HUES48 (cell line): ENCODE measurements at regions not wholly inside any gene's neighbourhood (a gene's known extent, or its start where the extent isn't known, plus 50 kb on each side); places are given as distances from the start of the nearest gene placed in this dataset.
"Not testable (repeated sequence)": the region's sequence is repeated elsewhere in the genome, so short reads cannot be mapped to it uniquely, and the experiment has no call there.

ENCODE experiments used
- H3K27ac ChIP-seq: one replicate; pipeline ENCODE4 v1.7.0; 2013; ENCODE audit warnings: low read depth, low read length, inconsistent platforms
- H3K27me3 ChIP-seq: 2 replicates; pipeline ENCODE4 v1.6.1; 2013; ENCODE audit warnings: mild to moderate bottlenecking, low read length; ENCODE audit not compliant: control insufficient read depth, insufficient read depth
- H3K36me3 ChIP-seq: 2 replicates; pipeline ENCODE4 v1.6.1; 2013; ENCODE audit warnings: low read length; ENCODE audit not compliant: control insufficient read depth, insufficient read depth
- H3K4me1 ChIP-seq: 2 replicates; pipeline ENCODE4 v1.6.1; 2013; ENCODE audit warnings: mild to moderate bottlenecking, low read length; ENCODE audit not compliant: control insufficient read depth, insufficient read depth
- H3K4me3 ChIP-seq: 2 replicates; pipeline ENCODE4 v1.5.1; 2013; ENCODE audit warnings: mild to moderate bottlenecking, low read depth, low read length
- H3K9ac ChIP-seq: 2 replicates; pipeline ENCODE4 v1.6.1; 2013; ENCODE audit warnings: mild to moderate bottlenecking, low read depth, low read length, moderate library complexity
- H3K9me3 ChIP-seq: 2 replicates; pipeline ENCODE4 v1.6.1; 2013; ENCODE audit warnings: low read length; ENCODE audit not compliant: control insufficient read depth, insufficient read depth

- Histone ChIP-seq H3K9me3 (no peaks in the 10 kb centered on the region), H3K4me3 (no peak overlapping the region), H3K9ac (no peak overlapping the region), H3K27ac (no peak overlapping the region), H3K27me3 (no peaks in the 10 kb centered on the region), H3K4me1 (peaks cover 10% of the 10 kb centered on the region), H3K36me3 (no peaks in the 10 kb centered on the region)
Measured at GRCh38 chr6:16947375-16948015, 154.4 kb upstream of the STMND1 start.

- no peaks in the 10 kb centered on the region for H3K9me3 ChIP-seq
- H3K36me3 ChIP-seq, result no peaks in the 10 kb centered on the region
- no peak overlapping the region for H3K27ac ChIP-seq
- no peak overlapping the region for H3K4me3 ChIP-seq
- no peak overlapping the region for H3K9ac ChIP-seq
- H3K27me3 ChIP-seq, result no peaks in the 10 kb centered on the region
- H3K4me1 ChIP-seq, result peaks cover 10% of the 10 kb centered on the region
Measured at GRCh38 chr6:16944596-16944995, 157.3 kb upstream of the STMND1 start.

GRCh38 chr6:16939839-16940238 is 162.0 kb upstream of the STMND1 start:
- Histone ChIP-seq H3K9me3 (no peaks in the 10 kb centered on the region), H3K27ac (no peak overlapping the region), H3K27me3 (no peaks in the 10 kb centered on the region), H3K9ac (no peak overlapping the region), H3K36me3 (no peaks in the 10 kb centered on the region), H3K4me3 (no peak overlapping the region), H3K4me1 (peaks cover 5% of the 10 kb centered on the region; the same call in 1 of the 2 replicates)

- no peak overlapping the region for H3K4me3 ChIP-seq
- H3K27me3 ChIP-seq, result no peaks in the 10 kb centered on the region
- no peaks in the 10 kb centered on the region for H3K36me3 ChIP-seq
- no peak overlapping the region for H3K9ac ChIP-seq
- H3K27ac ChIP-seq, result no peak overlapping the region
- no peaks in the 10 kb centered on the region for H3K9me3 ChIP-seq
- H3K4me1 ChIP-seq, result peaks cover 5% of the 10 kb centered on the region; the same call in 1 of the 2 replicates
Measured at GRCh38 chr6:16939351-16939750, 162.5 kb upstream of the STMND1 start.

- Histone ChIP-seq H3K27me3 (no peaks in the 10 kb centered on the region), H3K36me3 (no peaks in the 10 kb centered on the region), H3K27ac (no peak overlapping the region), H3K4me1 (peaks cover 5% of the 10 kb centered on the region; the same call in 1 of the 2 replicates), H3K9ac (no peak overlapping the region), H3K9me3 (no peaks in the 10 kb centered on the region), H3K4me3 (no peak overlapping the region)
Measured at GRCh38 chr6:16936893-16937292, 165.0 kb upstream of the STMND1 start.

GRCh38 chr6:16933961-16934360 is 167.9 kb upstream of the STMND1 start:
- Histone ChIP-seq H3K4me3 (no peak overlapping the region), H3K9ac (no peak overlapping the region), H3K9me3 (no peaks in the 10 kb centered on the region), H3K27me3 (no peaks in the 10 kb centered on the region), H3K36me3 (no peaks in the 10 kb centered on the region), H3K27ac (no peak overlapping the region), H3K4me1 (peaks cover 5% of the 10 kb centered on the region; the same call in 1 of the 2 replicates)

GRCh38 chr6:16933532-16933931 is 168.3 kb upstream of the STMND1 start:
- Histone ChIP-seq H3K4me3 (no peak overlapping the region), H3K9ac (no peak overlapping the region), H3K36me3 (no peaks in the 10 kb centered on the region), H3K27me3 (no peaks in the 10 kb centered on the region), H3K4me1 (peaks cover 5% of the 10 kb centered on the region; the same call in 1 of the 2 replicates), H3K9me3 (no peaks in the 10 kb centered on the region), H3K27ac (no peak overlapping the region)

- Histone ChIP-seq H3K4me3 (no peak overlapping the region), H3K36me3 (no peaks in the 10 kb centered on the region), H3K27me3 (no peaks in the 10 kb centered on the region), H3K9ac (no peak overlapping the region), H3K4me1 (peaks cover 5% of the 10 kb centered on the region; the same call in 1 of the 2 replicates), H3K9me3 (no peaks in the 10 kb centered on the region), H3K27ac (no peak overlapping the region)
Measured at GRCh38 chr6:16932920-16933319, 168.9 kb upstream of the STMND1 start.

- H3K4me3 ChIP-seq, H3K36me3 ChIP-seq, H3K9ac ChIP-seq, H3K9me3 ChIP-seq, H3K27me3 ChIP-seq, H3K4me1 ChIP-seq, H3K27ac ChIP-seq: not testable (repeated sequence)
Measured at GRCh38 chr6:16931079-16931478, 169.8 kb upstream of the ATXN1 start.

- H3K9me3 ChIP-seq, result no peaks in the 10 kb centered on the region
- H3K4me1 ChIP-seq, result no peaks in the 10 kb centered on the region
- H3K27ac ChIP-seq, result no peak overlapping the region
- no peak overlapping the region for H3K4me3 ChIP-seq
- no peaks in the 10 kb centered on the region for H3K36me3 ChIP-seq
- no peaks in the 10 kb centered on the region for H3K27me3 ChIP-seq
- H3K9ac ChIP-seq, result no peak overlapping the region
Measured at GRCh38 chr6:16930432-16930831, 169.2 kb upstream of the ATXN1 start.

- Histone ChIP-seq H3K36me3 (no peaks in the 10 kb centered on the region), H3K27me3 (no peaks in the 10 kb centered on the region), H3K9me3 (no peaks in the 10 kb centered on the region), H3K9ac (no peak overlapping the region), H3K4me3 (no peak overlapping the region), H3K27ac (no peak overlapping the region), H3K4me1 (no peaks in the 10 kb centered on the region)
Measured at GRCh38 chr6:16929809-16930208, 168.5 kb upstream of the ATXN1 start.
